ENCODE measurements at regions not wholly inside any gene's neighbourhood (a gene's known extent, or its start where the extent isn't known, plus 50 kb on each side); places are given as distances from the start of the nearest gene placed in this dataset.

DNA sequence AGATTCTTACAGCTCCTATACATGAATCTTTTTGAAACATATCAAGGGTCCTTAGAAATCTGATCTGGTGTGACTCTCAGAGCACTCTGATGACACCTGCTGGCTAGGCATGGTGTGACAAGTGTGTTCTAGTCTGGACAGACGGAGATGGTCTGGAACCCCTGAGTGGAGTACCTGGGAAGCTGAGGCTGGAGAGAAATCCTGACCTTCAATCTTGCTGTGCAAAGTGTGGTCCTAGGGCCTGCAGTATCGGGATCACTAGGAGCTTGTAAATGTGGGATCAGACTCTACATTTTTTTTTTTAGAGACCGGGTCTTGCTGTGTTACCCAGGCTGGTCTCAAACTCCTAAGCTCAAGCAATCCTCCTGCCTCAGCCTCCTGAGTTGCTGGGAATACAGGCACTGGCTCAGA lies 78.6 kb upstream of the SOD1 start:
- TF ChIP-seq GATA2 (IDR thresholded peaks at IDR 0.05; ENCODE audit: low read depth, low read length) (no peak), GATA3 (IDR thresholded peaks at IDR 0.05; ENCODE audit: low read depth, low read length) (no peak)

Data from SH-SY5Y (cell line).